WTC11 (cell line): ENCODE measurements at regions not wholly inside any gene's neighbourhood (a gene's known extent, or its start where the extent isn't known, plus 50 kb on each side); places are given as distances from the start of the nearest gene placed in this dataset.

Experiments used
- CTCF ChIP-seq: fragments of 200-600 bp; IDR thresholded peaks from 2 replicates; pipeline ENCODE4 v1.8.0; 2022; ENCODE audit warnings: antibody characterized with exemption
- ESRRA ChIP-seq: sonication (generic); formaldehyde crosslinking; IDR thresholded peaks from 2 replicates; pipeline ENCODE4 v1.8.1; 2022; ENCODE audit warnings: mild to moderate bottlenecking, missing genetic modification reagents, borderline replicate concordance
- NR3C1 ChIP-seq: sonication (generic); formaldehyde crosslinking; conservative IDR thresholded peaks from 2 replicates; pipeline ENCODE4 v1.8.1; 2023; ENCODE audit warnings: low read depth, mild to moderate bottlenecking, missing genetic modification reagents

GRCh38 chr13:47206111-47206510 is 309.3 kb upstream of the HTR2A start:
- TF ChIP-seq CTCF (no peak), NR3C1 (CRISPR knock-in tag) (no peak), ESRRA (CRISPR knock-in tag) (no peak)
